ENCODE measurements at regions not wholly inside any gene's neighbourhood (a gene's known extent, or its start where the extent isn't known, plus 50 kb on each side); places are given as distances from the start of the nearest gene placed in this dataset.

DNA sequence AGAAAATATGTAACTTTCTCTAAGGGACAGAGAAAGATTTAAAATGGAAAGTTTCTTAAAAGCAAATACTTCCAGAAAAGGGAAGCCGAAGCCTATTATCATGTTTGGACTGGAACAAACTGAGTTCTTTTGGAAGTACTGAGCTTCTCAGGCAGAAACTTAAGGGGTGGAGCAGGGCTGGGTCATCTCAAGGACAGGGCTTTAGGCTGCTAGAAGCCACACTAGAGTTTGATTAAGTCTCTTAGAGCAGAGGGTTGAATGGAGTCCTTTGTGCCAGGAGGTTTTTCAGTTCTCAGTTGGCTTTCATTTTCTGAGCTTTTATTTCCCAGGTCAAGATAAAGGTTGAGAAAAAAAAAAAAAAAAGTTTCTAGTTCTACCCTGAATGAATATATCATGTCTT lies 432.7 kb downstream of the SLITRK5 start:
- intact Hi-C loops (cut with DNase I; ENCODE audit: low total_unique reads): no loop called here
- no peak overlapping the region for H3K27ac ChIP-seq
- TF ChIP-seq POLR2AphosphoS5 (IDR thresholded peaks at IDR 0.05) (no peak), POLR2A (IDR thresholded peaks at IDR 0.05) (no peak)
- TF ChIP-seq, protein P1, sequence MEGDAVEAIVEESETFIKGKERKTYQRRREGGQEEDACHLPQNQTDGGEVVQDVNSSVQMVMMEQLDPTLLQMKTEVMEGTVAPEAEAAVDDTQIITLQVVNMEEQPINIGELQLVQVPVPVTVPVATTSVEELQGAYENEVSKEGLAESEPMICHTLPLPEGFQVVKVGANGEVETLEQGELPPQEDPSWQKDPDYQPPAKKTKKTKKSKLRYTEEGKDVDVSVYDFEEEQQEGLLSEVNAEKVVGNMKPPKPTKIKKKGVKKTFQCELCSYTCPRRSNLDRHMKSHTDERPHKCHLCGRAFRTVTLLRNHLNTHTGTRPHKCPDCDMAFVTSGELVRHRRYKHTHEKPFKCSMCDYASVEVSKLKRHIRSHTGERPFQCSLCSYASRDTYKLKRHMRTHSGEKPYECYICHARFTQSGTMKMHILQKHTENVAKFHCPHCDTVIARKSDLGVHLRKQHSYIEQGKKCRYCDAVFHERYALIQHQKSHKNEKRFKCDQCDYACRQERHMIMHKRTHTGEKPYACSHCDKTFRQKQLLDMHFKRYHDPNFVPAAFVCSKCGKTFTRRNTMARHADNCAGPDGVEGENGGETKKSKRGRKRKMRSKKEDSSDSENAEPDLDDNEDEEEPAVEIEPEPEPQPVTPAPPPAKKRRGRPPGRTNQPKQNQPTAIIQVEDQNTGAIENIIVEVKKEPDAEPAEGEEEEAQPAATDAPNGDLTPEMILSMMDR (IDR thresholded peaks at IDR 0.05): no peak

DNA sequence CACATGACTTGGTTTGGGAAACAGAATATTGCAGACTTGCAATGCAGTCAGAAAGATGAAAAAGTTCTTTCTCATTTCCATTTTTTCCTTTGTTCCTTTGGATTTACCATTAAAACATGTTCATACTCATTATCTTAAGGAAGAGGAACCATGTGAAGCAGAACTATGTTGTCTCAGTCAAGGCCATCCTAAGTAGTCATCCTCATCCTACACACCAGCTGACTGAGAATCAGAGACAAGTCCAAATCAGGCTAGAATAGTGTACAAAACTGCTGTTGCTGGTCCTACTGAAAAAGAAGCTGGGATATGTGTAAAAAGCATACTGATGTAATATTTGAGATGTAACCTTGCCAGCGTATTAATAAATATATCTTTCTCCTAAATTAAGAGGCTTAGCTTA lies 433.4 kb downstream of the SLITRK5 start:
- Histone ChIP-seq H3K27ac (no peak overlapping the region), H3K4me1 (no peaks in the 10 kb centered on the region), H3K27me3 (no peaks in the 10 kb centered on the region), H3K36me3 (no peaks in the 10 kb centered on the region), H3K4me3 (no peak overlapping the region), H3K9me3 (peaks cover 0 to 6% of the 10 kb centered on the region in 2 donors)
- DNase-seq (ENCODE audit: low spot score in 2 of 2): no peak
- intact Hi-C loops (cut with DNase I; ENCODE audit: low total_unique reads): no loop called here
- TF ChIP-seq POLR2A (IDR thresholded peaks at IDR 0.05): no peak
- no peak for TF ChIP-seq POLR2AphosphoS5 (IDR thresholded peaks at IDR 0.05)
- TF ChIP-seq, protein P1 (IDR thresholded peaks at IDR 0.05): no peak

More for the DNA sequence above, 432.7 kb downstream of the SLITRK5 start:
- no peak overlapping the region for H3K4me3 ChIP-seq
- H3K36me3 ChIP-seq: no peaks in the 10 kb centered on the region
- H3K27me3 ChIP-seq: no peaks in the 10 kb centered on the region
- no peak for DNase-seq (ENCODE audit: low spot score in 2 of 2)
- no peaks in the 10 kb centered on the region for H3K4me1 ChIP-seq
- H3K9me3 ChIP-seq: peaks cover 0 to 6% of the 10 kb centered on the region in 2 donors

DNA sequence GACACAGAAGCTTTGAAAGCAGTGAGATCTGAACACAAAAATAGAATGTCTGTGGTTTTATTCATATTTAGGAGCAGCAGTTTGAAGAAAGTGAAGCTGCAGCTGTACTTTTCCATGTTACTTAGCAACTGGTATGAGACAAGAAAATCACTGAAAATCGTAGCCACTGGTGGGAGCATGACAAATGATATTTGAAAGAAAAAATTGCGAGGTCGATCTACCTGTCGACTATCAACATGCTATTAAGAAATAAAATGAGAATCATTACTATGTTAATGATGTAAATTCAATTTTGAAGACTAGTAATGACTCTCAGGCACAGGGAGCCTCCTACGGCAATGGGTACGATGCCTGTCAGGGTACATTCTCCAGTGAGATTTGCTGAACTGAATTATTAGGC lies 436.4 kb downstream of the SLITRK5 start:
- H3K4me3 ChIP-seq: no peak overlapping the region
- intact Hi-C loops (cut with DNase I; ENCODE audit: low total_unique reads): no loop called here
- DNase-seq (ENCODE audit: low spot score in 2 of 2): no peak
- H3K9me3 ChIP-seq: no peaks in the 10 kb centered on the region
- no peaks in the 10 kb centered on the region for H3K4me1 ChIP-seq
- H3K36me3 ChIP-seq: no peaks in the 10 kb centered on the region
- H3K27ac ChIP-seq: no peak overlapping the region
- no peak for TF ChIP-seq POLR2A (IDR thresholded peaks at IDR 0.05)
- TF ChIP-seq, protein P1 (IDR thresholded peaks at IDR 0.05): no peak
- no peak for TF ChIP-seq POLR2AphosphoS5 (IDR thresholded peaks at IDR 0.05)
- H3K27me3 ChIP-seq: no peaks in the 10 kb centered on the region

DNA sequence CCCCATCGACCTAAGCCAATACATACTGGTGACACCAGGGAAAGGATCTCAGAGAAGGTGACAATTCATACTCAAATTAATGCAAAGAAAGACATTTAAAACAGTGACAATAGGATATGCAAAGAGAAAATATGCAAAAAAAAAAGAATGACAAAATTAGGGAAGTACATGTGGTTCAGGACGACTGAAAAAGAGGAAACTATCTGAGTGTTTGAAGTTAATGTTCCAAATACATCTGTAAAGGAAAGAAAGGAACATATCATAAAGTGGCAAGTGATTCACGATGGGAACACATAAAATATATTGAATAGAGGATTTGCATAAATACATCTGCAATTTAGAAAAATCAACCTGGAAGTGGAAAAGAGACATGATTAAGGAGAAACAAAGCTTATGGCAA lies 441.4 kb downstream of the SLITRK5 start:
- Histone ChIP-seq H3K27me3 (no peaks in the 10 kb centered on the region), H3K4me3 (no peak overlapping the region), H3K9me3 (no peaks in the 10 kb centered on the region), H3K36me3 (no peaks in the 10 kb centered on the region), H3K4me1 (no peaks in the 10 kb centered on the region), H3K27ac (no peak overlapping the region)
- TF ChIP-seq POLR2A (IDR thresholded peaks at IDR 0.05) (no peak), POLR2AphosphoS5 (IDR thresholded peaks at IDR 0.05) (no peak)
- TF ChIP-seq, protein P1 (IDR thresholded peaks at IDR 0.05): no peak
- intact Hi-C loops (cut with DNase I; ENCODE audit: low total_unique reads): no loop called here
- DNase-seq (ENCODE audit: low spot score in 2 of 2): no peak

DNA sequence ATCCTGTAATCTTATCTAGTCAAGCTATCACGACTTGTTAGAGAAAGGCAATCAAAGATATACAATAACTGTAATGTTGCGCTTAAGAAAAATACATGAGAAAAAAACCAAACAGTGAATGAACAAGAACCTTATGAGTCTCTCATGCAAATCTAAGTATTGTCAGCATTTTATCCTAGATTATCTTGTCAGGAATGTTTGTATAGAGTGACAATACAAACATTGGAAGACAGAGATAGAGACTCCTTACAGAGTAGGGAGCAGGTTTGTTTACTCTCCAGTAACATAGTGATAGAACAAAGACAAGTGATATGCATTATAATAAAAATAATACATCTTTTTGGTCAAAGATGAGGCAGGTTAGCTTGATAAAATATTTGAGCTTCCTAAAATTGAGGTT lies 444.8 kb downstream of the SLITRK5 start:
- Histone ChIP-seq H3K27ac (no peak overlapping the region), H3K9me3 (no peaks in the 10 kb centered on the region), H3K4me1 (no peaks in the 10 kb centered on the region), H3K36me3 (no peaks in the 10 kb centered on the region), H3K27me3 (no peaks in the 10 kb centered on the region), H3K4me3 (no peak overlapping the region)
- no peak for DNase-seq (ENCODE audit: low spot score in 2 of 2)
- TF ChIP-seq POLR2AphosphoS5 (IDR thresholded peaks at IDR 0.05): no peak
- TF ChIP-seq, protein P1 (IDR thresholded peaks at IDR 0.05): no peak
- no peak for TF ChIP-seq POLR2A (IDR thresholded peaks at IDR 0.05)
- intact Hi-C loops (cut with DNase I; ENCODE audit: low total_unique reads): no loop called here
